SHP77 (cell line): ENCODE measurements at regions not wholly inside any gene's neighbourhood (a gene's known extent, or its start where the extent isn't known, plus 50 kb on each side); places are given as distances from the start of the nearest gene placed in this dataset.
A peak's percentile ranks its signal among the peaks of the same experiment; 100 is the strongest.
"Not testable (repeated sequence)": the region's sequence is repeated elsewhere in the genome, so short reads cannot be mapped to it uniquely, and the experiment has no call there.

ENCODE experiments used
- DNase-seq, 2 experiments: peaks; one replicate each; lab custom pipeline; 2025; lab: John Stamatoyannopoulos, UW

DNA sequence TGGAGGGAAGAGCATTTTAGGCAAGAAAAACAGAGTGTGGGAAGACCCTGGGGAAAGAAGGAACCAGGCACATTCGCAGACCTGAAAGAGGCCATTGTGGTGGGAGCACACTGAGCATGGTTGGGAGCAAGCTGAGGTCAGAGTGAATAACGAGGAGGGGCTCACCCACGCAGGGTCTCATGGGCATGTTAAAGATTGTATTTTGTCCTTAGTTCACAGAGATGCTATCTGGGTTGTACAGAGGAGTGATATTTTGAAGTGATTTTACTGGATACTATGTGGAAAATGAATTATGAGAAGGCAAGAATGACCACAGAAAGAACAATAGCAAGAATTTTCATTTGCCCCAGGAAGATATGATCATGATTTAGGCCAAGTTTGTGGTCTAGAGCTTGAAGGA, 578.3 kb upstream of the NR5A2 start:
- DNase-seq, result no peak

DNA sequence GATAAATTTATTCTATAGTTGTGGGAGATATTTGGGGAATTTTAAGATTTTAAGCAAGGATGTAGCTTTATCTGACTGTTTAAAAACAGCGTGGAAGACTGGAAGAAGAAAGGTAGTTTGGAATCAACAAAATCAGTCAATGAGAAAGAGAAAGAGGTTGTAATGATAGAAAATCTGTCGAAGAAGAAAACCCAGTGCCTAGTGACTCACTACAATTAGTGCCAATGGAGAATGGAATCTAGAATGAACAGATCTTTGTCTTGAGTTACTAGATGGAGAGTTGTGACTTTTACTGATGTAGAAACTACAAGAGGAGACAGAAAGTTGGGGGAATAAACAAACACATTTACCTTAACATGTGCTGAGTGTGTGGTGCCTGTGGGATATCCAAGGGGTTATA, 577.8 kb upstream of the NR5A2 start:
- no peak for DNase-seq

GRCh38 chr1:199452627-199453026, 574.9 kb upstream of the NR5A2 start:
- no peak for DNase-seq

GRCh38 chr1:199453723-199454122, 573.8 kb upstream of the NR5A2 start:
- DNase-seq, result no peak

GRCh38 chr1:199460933-199461332, 566.6 kb upstream of the NR5A2 start:
- DNase-seq, result no peak

- DNase-seq, result peak; percentile 44 to 62
These were observed 563.9 kb upstream of the NR5A2 start for GRCh38 chr1:199463521-199464127.

DNA sequence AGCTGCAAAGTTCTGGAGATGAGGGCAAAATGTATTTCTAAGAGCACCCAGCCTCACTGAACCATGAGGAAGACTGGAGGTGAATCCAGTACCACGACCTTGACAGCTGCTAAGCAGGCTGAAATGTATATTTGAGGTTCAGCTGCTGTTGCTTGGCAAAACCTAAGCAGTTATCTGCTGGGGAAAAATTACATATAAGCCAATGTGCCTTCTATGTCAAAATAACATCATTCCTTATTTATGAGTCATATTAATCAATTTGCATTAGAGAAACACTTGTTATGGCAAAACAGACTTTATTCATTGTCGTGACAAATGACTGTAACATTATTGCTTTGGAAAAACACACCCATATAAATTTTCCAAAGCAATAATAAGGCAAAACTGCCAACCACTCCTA, 560.5 kb upstream of the NR5A2 start:
- DNase-seq, result no peak

- no peak for DNase-seq
These were observed 555.5 kb upstream of the NR5A2 start for GRCh38 chr1:199472018-199472417.

- DNase-seq, result no peak
These were observed 554.5 kb upstream of the NR5A2 start for GRCh38 chr1:199472978-199473377.

DNA sequence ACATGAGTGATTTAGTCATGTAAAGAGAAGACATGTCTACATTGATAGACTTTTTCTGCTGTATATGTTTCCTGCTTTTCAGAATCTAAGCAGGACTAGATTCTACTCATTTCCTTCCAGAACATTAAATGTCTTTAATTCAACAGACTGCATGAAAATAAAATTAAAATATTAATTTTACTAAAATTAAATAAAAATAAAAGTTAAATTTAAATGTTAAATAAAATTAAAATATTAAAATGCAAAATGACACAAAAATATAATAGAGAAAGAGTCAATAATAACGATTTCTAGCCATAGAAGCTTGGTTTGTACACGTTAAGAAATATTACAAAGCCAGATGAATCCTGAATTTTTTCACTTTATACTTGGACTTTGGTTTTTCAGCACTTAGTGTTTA, 552.8 kb upstream of the NR5A2 start:
- DNase-seq, result no peak

DNA sequence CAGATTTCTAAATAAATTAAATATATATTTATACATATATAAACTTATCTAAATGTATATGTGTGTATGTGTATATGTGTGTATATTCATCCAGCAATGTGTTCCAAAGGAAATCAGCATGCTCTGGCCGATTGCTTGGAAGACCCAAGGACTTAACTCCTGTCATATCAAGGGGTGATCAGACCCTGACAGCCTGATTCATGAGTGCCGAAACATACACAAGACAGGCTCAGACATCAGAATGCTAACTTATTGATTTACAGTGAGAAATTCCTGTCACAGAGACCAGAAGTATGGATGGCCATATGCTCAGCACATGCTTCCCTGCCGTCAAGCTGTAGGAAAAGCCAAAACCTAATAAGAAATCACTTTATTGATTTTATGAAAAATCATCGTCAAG, 545.1 kb upstream of the NR5A2 start:
- DNase-seq, result no peak

DNA sequence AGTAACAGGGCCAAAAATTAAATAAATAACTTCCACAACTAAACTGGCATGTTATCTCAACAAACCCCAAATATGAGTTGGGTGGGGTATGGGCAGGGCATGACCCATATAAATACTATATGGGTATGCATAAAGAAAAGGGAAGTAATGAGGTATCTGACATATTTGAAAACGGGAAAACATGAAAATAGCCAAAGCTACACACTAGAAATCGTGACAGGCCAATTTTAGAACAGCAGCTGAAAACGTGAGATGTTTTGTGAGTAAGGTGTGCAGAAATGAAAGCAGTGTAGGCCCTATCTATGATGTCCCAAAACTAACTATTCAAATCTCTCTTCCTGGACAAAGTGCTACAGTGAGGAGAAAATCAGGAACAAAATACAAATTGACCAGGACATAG, 537.9 kb upstream of the NR5A2 start:
- no peak for DNase-seq

GRCh38 chr1:199490769-199491527, 536.6 kb upstream of the NR5A2 start:
- no peak for DNase-seq

GRCh38 chr1:199495432-199495831, 532.1 kb upstream of the NR5A2 start:
- DNase-seq, result no peak

GRCh38 chr1:199498802-199499201, 528.7 kb upstream of the NR5A2 start:
- not testable (repeated sequence) for DNase-seq

DNA sequence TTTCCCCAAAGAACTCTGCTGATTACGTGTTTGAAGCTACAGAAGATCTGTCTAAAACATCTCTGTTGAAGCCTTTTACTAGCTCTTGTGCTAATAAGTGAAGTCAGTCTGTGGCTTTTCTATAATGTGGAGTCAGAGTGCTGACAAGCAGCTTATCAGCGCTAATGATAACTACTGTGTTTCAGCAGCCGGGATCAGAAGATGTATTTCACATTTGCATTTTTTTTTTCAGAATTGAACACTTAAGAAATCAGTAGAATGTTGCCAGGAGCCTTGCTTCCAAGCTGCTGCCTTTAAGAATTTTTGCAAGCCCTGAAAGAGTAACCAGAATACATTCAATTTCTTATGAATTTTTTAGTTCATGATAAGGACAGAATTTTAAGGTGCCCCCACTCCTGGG, 519.4 kb upstream of the NR5A2 start:
- no peak for DNase-seq

DNA sequence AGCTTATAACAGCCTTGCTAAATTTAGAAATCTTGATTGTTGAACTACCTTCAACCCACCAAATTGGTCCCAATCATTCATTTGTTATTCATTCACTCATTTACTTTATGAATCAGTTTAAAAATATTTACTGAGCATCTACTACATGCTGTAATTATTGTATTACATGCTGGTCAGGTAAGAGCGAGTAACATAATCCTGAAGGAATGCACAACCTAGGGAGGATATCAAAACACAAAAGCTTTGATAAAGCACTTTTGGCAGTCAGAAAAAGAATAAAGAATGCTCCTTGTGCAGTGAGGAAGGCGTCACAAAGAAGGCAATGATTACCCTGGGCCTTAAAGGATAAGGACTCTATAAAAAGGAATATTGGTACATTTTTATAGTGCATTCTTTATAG, 518.9 kb upstream of the NR5A2 start:
- no peak for DNase-seq

- DNase-seq, result no peak
These were observed 518.1 kb upstream of the NR5A2 start for GRCh38 chr1:199509456-199509855.

DNA sequence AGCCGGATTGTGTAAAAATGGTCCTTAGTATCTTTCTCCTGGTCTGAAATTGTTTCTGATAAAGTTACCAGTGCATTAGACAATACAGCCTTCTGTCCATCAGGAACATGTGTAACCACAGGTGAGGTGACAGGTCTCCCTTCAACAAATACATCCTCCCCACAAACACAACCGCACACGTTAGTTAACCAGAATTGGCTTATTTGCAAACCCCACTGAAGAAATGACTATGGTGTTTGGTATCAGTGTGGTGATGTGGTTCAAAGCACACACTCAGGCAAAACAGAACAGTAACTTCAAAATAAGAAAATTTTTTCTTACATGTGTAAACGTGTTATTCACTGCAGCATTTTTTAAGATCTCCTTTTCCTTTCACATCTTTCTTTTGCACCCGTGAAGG, 517.2 kb upstream of the NR5A2 start:
- no peak for DNase-seq

- no peak for DNase-seq
These were observed 515.3 kb upstream of the NR5A2 start for GRCh38 chr1:199512037-199512710.

GRCh38 chr1:199515261-199515660, 512.2 kb upstream of the NR5A2 start:
- no peak for DNase-seq

DNA sequence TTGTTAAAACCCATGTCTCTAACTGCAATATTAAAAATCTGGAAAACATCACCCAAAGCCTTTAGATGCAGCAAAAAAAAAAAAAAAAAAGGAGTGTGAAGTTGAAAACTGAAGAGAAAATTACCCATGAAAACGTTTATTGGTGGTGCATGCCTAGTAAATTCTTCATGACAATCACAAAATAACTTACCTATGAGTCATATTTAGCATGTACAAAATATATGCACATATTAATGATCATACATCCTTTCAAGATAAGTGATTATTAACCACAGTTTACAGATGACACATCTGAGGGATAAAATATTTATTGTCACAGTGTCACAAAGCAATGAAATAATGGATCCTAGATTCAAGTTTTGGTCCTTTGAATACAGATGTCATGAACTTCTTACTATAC, 505.2 kb upstream of the NR5A2 start:
- DNase-seq, result no peak

- DNase-seq, result no peak
These were observed 504.6 kb upstream of the NR5A2 start for GRCh38 chr1:199522936-199523335.
